ENCODE measurements at regions not wholly inside any gene's neighbourhood (a gene's known extent, or its start where the extent isn't known, plus 50 kb on each side); places are given as distances from the start of the nearest gene placed in this dataset.

GRCh38 chr9:87831159-87831558, 51.5 kb upstream of the SPATA31E1 start:
- no peak for TF ChIP-seq CTCF (conservative IDR thresholded peaks at IDR 0.05)

More at GRCh38 chr9:87831159-87831558, 51.5 kb upstream of the SPATA31E1 start:
- no peak overlapping the region for H3K27ac ChIP-seq

Measured in VCaP (cell line).